Endothelial cell of umbilical vein (primary cell): ENCODE measurements at regions not wholly inside any gene's neighbourhood (a gene's known extent, or its start where the extent isn't known, plus 50 kb on each side); places are given as distances from the start of the nearest gene placed in this dataset.

Experiments used
- BruUV-seq: library from RNA; stranded (reverse); fragments of 400-500 nt; replicated peaks from 2 replicates; lab custom pipeline; 2021; lab: Mats Ljungman, UMichigan
- CTCF ChIA-PET: fragments of 300-600, 350-600 bp; sonication (Branson Sonifier 250); formaldehyde crosslinking; loops from one replicate; lab custom pipeline; 2021; ENCODE audit warnings: antibody characterized with exemption, inconsistent platforms; lab: Charles Lee
- POLR2A ChIA-PET: fragments of 300-600, 350-600 bp; sonication (Branson Sonifier 250); formaldehyde crosslinking; loops from one replicate; lab custom pipeline; 2021; ENCODE audit warnings: antibody characterized with exemption, inconsistent platforms; lab: Charles Lee
- DNase-seq: peaks from one replicate; pipeline ENCODE4 v3.0.0-alpha.2; 2011; ENCODE audit warnings: low read depth, low spot score
- FAIRE-seq: peaks from 2 replicates; lab custom pipeline; 2011; peaks lifted over from hg19 to GRCh38; lab: Jason Lieb, UNC
- H2AFZ ChIP-seq: 2 replicates; pipeline ENCODE4 v1.6.0; 2012; ENCODE audit warnings: low read depth, low read length, control low read depth, inconsistent platforms
- H3K27ac ChIP-seq: 2 replicates; pipeline ENCODE4 v1.5.1; 2011; ENCODE audit warnings: low read depth, mild to moderate bottlenecking, control low read depth, low read length, moderate library complexity; ENCODE audit not compliant: insufficient read depth
- H3K27me3 ChIP-seq, 2 experiments: 2 replicates each; pipeline versions ENCODE4 v1.6.0 to v1.6.1; 2011; ENCODE audit warnings: low read length in 2 of 2, mixed read lengths in 1 of 2; ENCODE audit not compliant: control insufficient read depth in 2 of 2, insufficient read depth in 2 of 2
- H3K36me3 ChIP-seq, 2 experiments: 2 replicates in 1 of 2; 3 replicates in 1 of 2; pipeline ENCODE4 v1.5.1; 2011; ENCODE audit warnings: low read length in 2 of 2, mild to moderate bottlenecking in 1 of 2, moderate library complexity in 1 of 2; ENCODE audit not compliant: control insufficient read depth in 2 of 2, insufficient read depth in 2 of 2; ENCODE audit errors: extremely low read depth in 1 of 2
- H3K4me1 ChIP-seq: 3 replicates; pipeline ENCODE4 v1.5.1; 2011; ENCODE audit warnings: mild to moderate bottlenecking, low read length; ENCODE audit not compliant: control insufficient read depth, insufficient read depth; ENCODE audit errors: extremely low read depth
- H3K4me2 ChIP-seq: 2 replicates; pipeline ENCODE4 v1.6.1; 2011; ENCODE audit warnings: low read length, control low read depth, mixed read lengths; ENCODE audit not compliant: insufficient read depth
- H3K4me3 ChIP-seq, 3 experiments: fragments of 200-600 bp in 1 of 3; sonication (generic), shearing (Covaris generic) in 1 of 3; replicated peaks in 1 of 3; 2 replicates each; pipeline ENCODE4 v1.5.1; 2011 to 2016; ENCODE audit warnings: control low read depth in 3 of 3, low read length in 3 of 3, mild to moderate bottlenecking in 2 of 3, inconsistent platforms in 1 of 3, low read depth in 1 of 3, moderate library complexity in 1 of 3; ENCODE audit not compliant: insufficient read depth in 1 of 3
- H3K79me2 ChIP-seq: 2 replicates; pipeline ENCODE4 v1.6.0; 2012; ENCODE audit warnings: low read length, inconsistent platforms; ENCODE audit not compliant: control insufficient read depth, insufficient read depth
- H3K9ac ChIP-seq: replicated peaks from 2 replicates; pipeline ENCODE3; 2011; ENCODE audit warnings: low read length, control low read depth; ENCODE audit not compliant: insufficient read depth; ENCODE audit errors: extremely low read depth
- H3K9me1 ChIP-seq: replicated peaks from 3 replicates; pipeline ENCODE4 v1.6.0; 2011; ENCODE audit warnings: mild to moderate bottlenecking, low read length; ENCODE audit not compliant: control insufficient read depth, insufficient read depth; ENCODE audit errors: extremely low read depth
- H3K9me3 ChIP-seq: replicated peaks from 2 replicates; pipeline ENCODE4 v1.5.1; 2012; ENCODE audit warnings: low read length, inconsistent platforms; ENCODE audit not compliant: control insufficient read depth, insufficient read depth
- H4K20me1 ChIP-seq: replicated peaks from 2 replicates; pipeline ENCODE3; 2011; ENCODE audit warnings: mild to moderate bottlenecking, low read length; ENCODE audit not compliant: control insufficient read depth, insufficient read depth; ENCODE audit errors: extremely low read depth
- CTCF ChIP-seq, 2 donors: IDR thresholded peaks; 1 replicate in 1 of 2; 2 replicates in 1 of 2; pipeline ENCODE4 v1.5.1; 2011; ENCODE audit warnings: low read length in 2 of 2, mild to moderate bottlenecking in 2 of 2, moderate library complexity in 2 of 2, control low read depth in 1 of 2, inconsistent platforms in 1 of 2, low read depth in 1 of 2; ENCODE audit not compliant: insufficient read depth in 1 of 2; ENCODE audit errors: extremely low read depth in 1 of 2
- EZH2 ChIP-seq: IDR thresholded peaks from 2 replicates; pipeline ENCODE4 v1.6.1; 2012; ENCODE audit warnings: borderline replicate concordance, low read depth, mild to moderate bottlenecking, moderate library complexity, low read length, inconsistent platforms; ENCODE audit not compliant: severe bottlenecking
- FOS ChIP-seq: IDR thresholded peaks from 2 replicates; pipeline ENCODE4 v1.6.1; 2011; ENCODE audit warnings: mild to moderate bottlenecking, low read length, moderate library complexity, borderline replicate concordance; ENCODE audit not compliant: insufficient read depth
- GATA2 ChIP-seq: IDR thresholded peaks from 2 replicates; pipeline ENCODE4 v1.7.0; 2011; ENCODE audit warnings: low read depth, mild to moderate bottlenecking, moderate library complexity, mixed read lengths, low read length; ENCODE audit not compliant: insufficient read length, insufficient read depth
- JUN ChIP-seq: IDR thresholded peaks from 2 replicates; pipeline ENCODE4 v1.6.1; 2011; ENCODE audit warnings: borderline replicate concordance, low read depth; ENCODE audit not compliant: insufficient read length, insufficient read depth
- MAX ChIP-seq: IDR thresholded peaks from 2 replicates; pipeline ENCODE4 v1.6.1; 2011; ENCODE audit not compliant: insufficient read depth, insufficient read length
- MYC ChIP-seq: IDR thresholded peaks from one replicate; pipeline ENCODE4 v1.6.1; 2011; ENCODE audit warnings: mild to moderate bottlenecking, low read depth, low read length
- POLR2A ChIP-seq: IDR thresholded peaks from 2 replicates; pipeline ENCODE4 v1.6.1; 2012; ENCODE audit warnings: low read depth, mild to moderate bottlenecking, control low read depth, low read length
- POLR2AphosphoS5 ChIP-seq: IDR thresholded peaks from 2 replicates; pipeline ENCODE4 v1.6.1; 2012; ENCODE audit warnings: low read depth, mild to moderate bottlenecking, control low read depth, low read length, moderate library complexity; ENCODE audit not compliant: insufficient read depth
- dilution Hi-C: fragments of 300-500 bp; cut with MboI; formaldehyde crosslinking; loops from one replicate; pipeline ENCODE4 v1.15.0; 2019; ENCODE audit warnings: low sequenced_read_pairs; ENCODE audit not compliant: extremely low pct_ligation_motif_present
- intact Hi-C: fragments of 100-400 bp; cut with micrococcal nuclease; formaldehyde crosslinking; loops from one replicate; pipeline ENCODE4 v1.10.0; 2022

GRCh38 chr17:63221939-63222338, 224.2 kb downstream of the CYB561 start:
- intact Hi-C loops = no loop called here
- CTCF ChIA-PET = no interaction called here
- TF ChIP-seq EZH2 = no peak
- TF ChIP-seq POLR2A = no peak
- TF ChIP-seq GATA2 = no peak
- no peak for TF ChIP-seq JUN
- no peak for TF ChIP-seq MYC
- TF ChIP-seq MAX = no peak
- TF ChIP-seq FOS = no peak
- no peak for TF ChIP-seq CTCF (IDR thresholded peaks at IDR 0.05; ENCODE audit: extremely low read depth in 1 of 2, insufficient read depth in 1 of 2, low read depth in 1 of 2, low read length in 2 of 2)
- TF ChIP-seq POLR2AphosphoS5 = no peak
- no peaks in the 10 kb centered on the region for H3K9me3 ChIP-seq
- H3K27me3 ChIP-seq = no peaks in the 10 kb centered on the region
- H3K9ac ChIP-seq = no peak overlapping the region
- no peak overlapping the region for H3K4me3 ChIP-seq
- no peaks in the 10 kb centered on the region for H3K4me1 ChIP-seq
- BruUV-seq = no TSS peak
- DNase-seq = no peak
- no peak overlapping the region for H2AFZ ChIP-seq
- H3K4me2 ChIP-seq = no peak overlapping the region
- POLR2A ChIA-PET = no interaction called here
- H4K20me1 ChIP-seq = no peaks in the 10 kb centered on the region
- no peaks in the 10 kb centered on the region for H3K79me2 ChIP-seq
- dilution Hi-C loops = no loop called here
- no peak overlapping the region for H3K27ac ChIP-seq
- H3K36me3 ChIP-seq = no peaks in the 10 kb centered on the region
- no peaks in the 10 kb centered on the region for H3K9me1 ChIP-seq
- FAIRE-seq = no peak
